ENCODE measurements at regions not wholly inside any gene's neighbourhood (a gene's known extent, or its start where the extent isn't known, plus 50 kb on each side); places are given as distances from the start of the nearest gene placed in this dataset.
A peak's percentile ranks its signal among the peaks of the same experiment; 100 is the strongest.

DNA sequence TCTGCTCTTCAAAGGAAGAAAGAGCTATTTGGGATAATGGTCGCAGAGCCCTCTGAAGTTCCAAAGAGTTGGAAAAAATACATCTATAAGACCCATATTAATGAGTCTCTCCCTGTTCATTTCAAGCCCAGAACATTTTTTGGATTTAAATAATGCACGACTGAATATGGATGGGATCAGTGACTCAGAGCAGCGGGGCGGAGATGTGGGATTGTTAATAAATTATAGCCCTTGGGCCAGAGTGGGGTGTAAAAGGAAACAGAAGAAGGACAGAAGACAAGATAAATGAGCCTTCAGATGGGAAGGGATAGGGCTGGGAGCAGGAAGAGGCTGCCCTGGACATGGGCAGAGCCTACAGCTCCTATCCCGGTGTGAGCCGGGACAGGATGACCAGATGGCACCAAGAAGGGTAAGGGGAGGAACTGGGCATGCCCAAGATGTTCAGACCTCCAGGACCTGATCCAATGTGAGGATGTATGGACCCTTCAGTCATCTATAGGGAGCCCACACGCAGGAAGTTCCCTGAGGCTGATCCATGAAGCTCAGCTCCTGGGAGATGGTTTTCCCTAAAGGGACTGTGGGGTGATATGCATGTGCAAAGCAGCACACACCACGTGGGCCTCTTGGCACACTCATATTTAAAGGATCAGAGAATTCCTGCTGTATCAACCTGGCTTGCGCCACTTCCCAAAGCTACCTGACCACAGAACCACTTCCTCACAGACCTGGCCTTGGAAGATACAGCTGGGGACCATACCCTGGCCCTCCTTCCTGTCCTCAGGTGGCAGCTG is 96.1 kb upstream of the PLXNA4 start:
- Histone ChIP-seq H3K36me3 (ENCODE audit: control insufficient read depth in 2 of 2, insufficient read depth in 2 of 2, low read length in 2 of 2) (no peaks in the 10 kb centered on the region), H3K4me1 (ENCODE audit: control insufficient read depth, insufficient read depth, low read length) (no peaks in the 10 kb centered on the region), H3K27ac (ENCODE audit: low read length) (no peak overlapping the region), H3K9ac (ENCODE audit: low read length in 2 of 2) (no peak overlapping the region), H3K9me3 (ENCODE audit: control insufficient read depth in 2 of 2, low read length in 2 of 2) (no peaks in the 10 kb centered on the region), H3K27me3 (ENCODE audit: control insufficient read depth in 1 of 2, insufficient read depth in 2 of 2, low read length in 2 of 2) (no peaks in the 10 kb centered on the region), H3K4me3 (ENCODE audit: low read length in 2 of 2) (no peak overlapping the region)

- H3K9me3 ChIP-seq (ENCODE audit: control insufficient read depth in 2 of 2, low read length in 2 of 2), result no peaks in the 10 kb centered on the region
Measured at GRCh38 chr7:132666774-132667172, 90.5 kb upstream of the PLXNA4 start.

GRCh38 chr7:132666071-132666773 is 90.0 kb upstream of the PLXNA4 start:
- H3K4me3 ChIP-seq (ENCODE audit: low read length in 2 of 2), result peak overlapping the region in 1 of 2 donors; percentile 3
- peaks cover 2% of the 10 kb centered on the region for H3K4me1 ChIP-seq (ENCODE audit: control insufficient read depth, insufficient read depth, low read length)
- H3K27me3 ChIP-seq (ENCODE audit: control insufficient read depth in 1 of 2, insufficient read depth in 2 of 2, low read length in 2 of 2), result no peaks in the 10 kb centered on the region
- H3K36me3 ChIP-seq (ENCODE audit: control insufficient read depth in 2 of 2, insufficient read depth in 2 of 2, low read length in 2 of 2), result no peaks in the 10 kb centered on the region
- no peak overlapping the region for H3K27ac ChIP-seq (ENCODE audit: low read length)
- H3K9me3 ChIP-seq (ENCODE audit: control insufficient read depth in 2 of 2, low read length in 2 of 2), result no peaks in the 10 kb centered on the region
- H3K9ac ChIP-seq (ENCODE audit: low read length in 2 of 2), result no peak overlapping the region

More at GRCh38 chr7:132666774-132667172, 90.5 kb upstream of the PLXNA4 start:
- no peak overlapping the region for H3K27ac ChIP-seq (ENCODE audit: low read length)
- H3K27me3 ChIP-seq (ENCODE audit: control insufficient read depth in 1 of 2, insufficient read depth in 2 of 2, low read length in 2 of 2), result no peaks in the 10 kb centered on the region
- H3K9ac ChIP-seq (ENCODE audit: low read length in 2 of 2), result no peak overlapping the region
- H3K4me1 ChIP-seq (ENCODE audit: control insufficient read depth, insufficient read depth, low read length), result peaks cover 2% of the 10 kb centered on the region
- peak overlapping the region in 1 of 2 donors; percentile 3 for H3K4me3 ChIP-seq (ENCODE audit: low read length in 2 of 2)
- no peaks in the 10 kb centered on the region for H3K36me3 ChIP-seq (ENCODE audit: control insufficient read depth in 2 of 2, insufficient read depth in 2 of 2, low read length in 2 of 2)

DNA sequence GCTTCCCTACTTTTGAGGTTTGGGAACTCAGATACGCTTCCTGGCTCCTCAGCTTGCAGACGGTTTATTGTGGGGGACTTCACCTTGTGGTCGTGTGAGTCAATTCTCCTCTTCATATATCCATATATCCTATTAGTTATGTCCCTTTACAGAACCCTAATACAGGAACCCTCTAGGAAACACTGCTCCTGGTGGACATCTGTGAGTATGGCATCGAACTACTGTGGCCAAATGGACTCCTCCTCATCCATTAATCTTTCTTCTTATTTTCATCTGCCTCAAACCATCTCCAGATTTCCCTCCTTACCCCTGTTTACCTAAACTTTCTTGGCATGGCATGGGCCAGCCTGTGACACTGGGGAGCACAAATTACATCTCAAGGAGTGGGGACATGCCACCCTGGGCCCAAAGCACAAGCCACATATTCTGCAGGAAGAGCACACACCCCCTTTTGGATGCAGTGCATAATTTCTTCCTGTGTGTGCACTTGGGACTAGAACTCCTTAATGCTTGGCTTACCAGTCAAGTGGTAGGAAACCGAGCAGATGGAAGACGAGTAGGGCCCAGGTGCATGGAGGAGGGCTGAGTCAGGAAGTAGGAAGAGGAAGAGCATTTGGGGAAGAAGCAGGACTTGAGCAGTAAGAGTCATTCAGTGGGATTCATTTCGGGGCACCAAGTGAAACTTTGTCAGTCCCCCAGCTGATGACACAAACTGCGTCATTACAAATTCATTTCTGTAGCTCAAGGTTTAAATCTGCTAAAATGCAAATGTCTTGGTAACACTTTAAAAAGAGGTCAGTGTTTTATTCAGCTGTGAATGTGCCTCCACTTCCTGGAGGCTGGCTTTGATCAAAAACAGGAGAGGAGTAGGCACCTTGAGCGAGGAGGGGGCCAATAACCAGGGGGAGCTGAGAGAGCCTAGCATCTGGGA is 80.8 kb upstream of the PLXNA4 start:
- Histone ChIP-seq H3K27me3 (ENCODE audit: control insufficient read depth in 1 of 2, insufficient read depth in 2 of 2, low read length in 2 of 2) (peaks cover 3 to 8% of the 10 kb centered on the region in 2 donors), H3K4me1 (ENCODE audit: control insufficient read depth, insufficient read depth, low read length) (no peaks in the 10 kb centered on the region), H3K27ac (ENCODE audit: low read length) (no peak overlapping the region), H3K4me3 (ENCODE audit: low read length in 2 of 2) (no peak overlapping the region), H3K36me3 (ENCODE audit: control insufficient read depth in 2 of 2, insufficient read depth in 2 of 2, low read length in 2 of 2) (no peaks in the 10 kb centered on the region), H3K9ac (ENCODE audit: low read length in 2 of 2) (no peak overlapping the region), H3K9me3 (ENCODE audit: control insufficient read depth in 2 of 2, low read length in 2 of 2) (no peaks in the 10 kb centered on the region)

DNA sequence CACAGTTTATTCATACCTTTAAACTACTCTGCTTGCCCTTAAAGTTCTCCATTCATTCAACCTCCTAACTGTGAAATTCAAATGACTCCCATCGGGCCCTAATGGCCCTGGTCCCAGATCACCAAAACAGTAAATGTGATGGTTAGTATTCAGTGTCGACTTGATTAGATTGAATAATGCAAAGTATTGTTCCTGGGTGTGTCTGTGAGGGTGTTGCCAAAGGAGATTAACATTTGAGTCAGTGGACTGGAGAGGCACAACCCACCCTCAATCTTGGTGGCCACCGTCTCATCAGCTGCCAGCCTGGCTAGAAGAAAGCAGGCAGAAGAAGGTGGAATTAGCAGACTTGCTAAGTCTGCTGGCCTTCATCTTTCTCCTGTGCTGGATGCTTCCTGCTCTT is 80.1 kb upstream of the PLXNA4 start:
- Histone ChIP-seq H3K4me1 (ENCODE audit: control insufficient read depth, insufficient read depth, low read length) (no peaks in the 10 kb centered on the region), H3K9me3 (ENCODE audit: control insufficient read depth in 2 of 2, low read length in 2 of 2) (no peaks in the 10 kb centered on the region), H3K9ac (ENCODE audit: low read length in 2 of 2) (no peak overlapping the region), H3K27me3 (ENCODE audit: control insufficient read depth in 1 of 2, insufficient read depth in 2 of 2, low read length in 2 of 2) (peaks cover 3 to 8% of the 10 kb centered on the region in 2 donors), H3K36me3 (ENCODE audit: control insufficient read depth in 2 of 2, insufficient read depth in 2 of 2, low read length in 2 of 2) (no peaks in the 10 kb centered on the region), H3K27ac (ENCODE audit: low read length) (no peak overlapping the region), H3K4me3 (ENCODE audit: low read length in 2 of 2) (no peak overlapping the region)

GRCh38 chr7:132655131-132655727 is 79.0 kb upstream of the PLXNA4 start:
- Histone ChIP-seq H3K4me1 (ENCODE audit: control insufficient read depth, insufficient read depth, low read length) (no peaks in the 10 kb centered on the region), H3K27me3 (ENCODE audit: control insufficient read depth in 1 of 2, insufficient read depth in 2 of 2, low read length in 2 of 2) (peaks cover 3 to 8% of the 10 kb centered on the region in 2 donors), H3K9ac (ENCODE audit: low read length in 2 of 2) (no peak overlapping the region), H3K36me3 (ENCODE audit: control insufficient read depth in 2 of 2, insufficient read depth in 2 of 2, low read length in 2 of 2) (no peaks in the 10 kb centered on the region), H3K9me3 (ENCODE audit: control insufficient read depth in 2 of 2, low read length in 2 of 2) (no peaks in the 10 kb centered on the region), H3K27ac (ENCODE audit: low read length) (no peak overlapping the region), H3K4me3 (ENCODE audit: low read length in 2 of 2) (peak overlapping the region; percentile 24 to 25)

DNA sequence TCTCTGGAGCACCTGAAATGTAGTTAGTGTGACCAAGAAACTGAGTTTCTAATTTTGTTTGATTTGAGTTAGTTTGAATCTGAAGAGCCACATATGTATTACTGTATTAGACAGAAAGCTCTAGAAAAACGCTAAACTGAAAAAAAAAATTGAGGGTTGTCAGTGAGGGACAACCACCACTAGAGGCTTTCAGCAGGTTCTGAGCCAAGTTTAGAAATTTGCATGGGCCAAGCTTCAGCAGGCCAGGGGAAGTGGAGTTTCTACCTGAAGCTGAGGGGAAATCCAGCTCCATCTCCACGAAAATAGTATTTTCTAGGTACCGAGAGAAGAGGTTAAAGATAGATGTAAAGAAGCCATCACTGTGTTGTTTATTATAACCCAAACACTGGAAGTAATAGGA is 77.9 kb upstream of the PLXNA4 start:
- Histone ChIP-seq H3K9me3 (ENCODE audit: control insufficient read depth in 2 of 2, low read length in 2 of 2) (no peaks in the 10 kb centered on the region), H3K36me3 (ENCODE audit: control insufficient read depth in 2 of 2, insufficient read depth in 2 of 2, low read length in 2 of 2) (no peaks in the 10 kb centered on the region), H3K27me3 (ENCODE audit: control insufficient read depth in 1 of 2, insufficient read depth in 2 of 2, low read length in 2 of 2) (peaks cover 3 to 8% of the 10 kb centered on the region in 2 donors), H3K4me3 (ENCODE audit: low read length in 2 of 2) (no peak overlapping the region), H3K4me1 (ENCODE audit: control insufficient read depth, insufficient read depth, low read length) (no peaks in the 10 kb centered on the region), H3K9ac (ENCODE audit: low read length in 2 of 2) (no peak overlapping the region), H3K27ac (ENCODE audit: low read length) (no peak overlapping the region)

DNA sequence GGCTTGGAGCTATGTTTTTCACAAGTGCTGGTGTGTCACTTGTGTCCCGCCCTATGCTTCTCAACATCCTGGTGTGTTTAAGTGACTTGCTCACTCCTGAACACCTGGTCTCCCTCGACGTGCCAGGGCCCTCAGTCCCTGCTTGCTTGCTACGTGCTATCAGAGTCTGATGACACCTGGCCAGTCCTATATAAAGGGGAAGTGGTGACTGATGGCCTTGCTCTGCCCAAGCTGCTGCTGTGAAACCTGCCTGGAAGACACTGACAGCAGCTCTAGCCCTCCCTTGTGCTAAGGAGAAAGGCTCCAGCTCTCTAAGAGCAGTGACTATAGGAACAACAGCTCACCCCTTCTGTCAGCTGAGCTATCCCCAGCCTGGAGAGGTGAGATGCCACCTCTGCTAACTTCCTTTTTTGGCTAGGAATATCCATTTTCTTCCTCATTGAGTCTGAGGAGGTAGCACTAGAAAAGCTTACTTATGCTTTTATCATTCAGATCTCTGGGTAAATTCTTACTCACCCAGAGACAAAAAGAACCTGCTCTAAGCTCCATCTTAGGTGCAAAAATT is 77.2 kb upstream of the PLXNA4 start:
- Histone ChIP-seq H3K36me3 (ENCODE audit: control insufficient read depth in 2 of 2, insufficient read depth in 2 of 2, low read length in 2 of 2) (no peaks in the 10 kb centered on the region), H3K9ac (ENCODE audit: low read length in 2 of 2) (no peak overlapping the region), H3K9me3 (ENCODE audit: control insufficient read depth in 2 of 2, low read length in 2 of 2) (no peaks in the 10 kb centered on the region), H3K27me3 (ENCODE audit: control insufficient read depth in 1 of 2, insufficient read depth in 2 of 2, low read length in 2 of 2) (peaks cover 3 to 8% of the 10 kb centered on the region in 2 donors), H3K4me3 (ENCODE audit: low read length in 2 of 2) (no peak overlapping the region), H3K27ac (ENCODE audit: low read length) (no peak overlapping the region), H3K4me1 (ENCODE audit: control insufficient read depth, insufficient read depth, low read length) (no peaks in the 10 kb centered on the region)

DNA sequence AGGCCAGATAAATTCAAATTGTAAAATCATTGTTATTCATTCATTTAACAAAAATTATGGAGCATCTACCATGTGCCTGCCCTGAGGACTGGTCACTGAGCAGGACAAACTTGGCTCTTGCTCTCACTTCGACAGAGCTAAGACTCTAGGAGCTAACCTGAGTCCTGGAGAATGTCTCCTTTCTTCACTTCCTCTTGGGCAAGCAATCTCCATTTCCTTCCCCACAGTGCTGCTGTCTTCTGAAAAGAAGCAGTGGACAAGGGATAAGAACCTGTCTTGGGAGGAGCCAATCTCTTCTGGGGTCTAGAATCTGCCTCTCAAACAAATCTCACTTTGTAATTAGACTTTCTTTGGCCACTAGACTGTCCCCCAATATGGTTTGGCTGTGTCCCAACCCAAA is 76.2 kb upstream of the PLXNA4 start:
- Histone ChIP-seq H3K9ac (ENCODE audit: low read length in 2 of 2) (no peak overlapping the region), H3K27me3 (ENCODE audit: control insufficient read depth in 1 of 2, insufficient read depth in 2 of 2, low read length in 2 of 2) (peaks cover 3 to 8% of the 10 kb centered on the region in 2 donors), H3K9me3 (ENCODE audit: control insufficient read depth in 2 of 2, low read length in 2 of 2) (no peaks in the 10 kb centered on the region), H3K4me3 (ENCODE audit: low read length in 2 of 2) (no peak overlapping the region), H3K4me1 (ENCODE audit: control insufficient read depth, insufficient read depth, low read length) (no peaks in the 10 kb centered on the region), H3K36me3 (ENCODE audit: control insufficient read depth in 2 of 2, insufficient read depth in 2 of 2, low read length in 2 of 2) (no peaks in the 10 kb centered on the region), H3K27ac (ENCODE audit: low read length) (no peak overlapping the region)

GRCh38 chr7:132650498-132650897 is 74.2 kb upstream of the PLXNA4 start:
- no peaks in the 10 kb centered on the region for H3K9me3 ChIP-seq (ENCODE audit: control insufficient read depth in 2 of 2, low read length in 2 of 2)
- H3K27ac ChIP-seq (ENCODE audit: low read length), result no peak overlapping the region
- no peak overlapping the region for H3K9ac ChIP-seq (ENCODE audit: low read length in 2 of 2)

More at GRCh38 chr7:132650498-132650897, 74.2 kb upstream of the PLXNA4 start:
- H3K27me3 ChIP-seq (ENCODE audit: control insufficient read depth in 1 of 2, insufficient read depth in 2 of 2, low read length in 2 of 2), result peaks cover 3 to 8% of the 10 kb centered on the region in 2 donors
- H3K4me3 ChIP-seq (ENCODE audit: low read length in 2 of 2), result no peak overlapping the region
- H3K36me3 ChIP-seq (ENCODE audit: control insufficient read depth in 2 of 2, insufficient read depth in 2 of 2, low read length in 2 of 2), result no peaks in the 10 kb centered on the region
- H3K4me1 ChIP-seq (ENCODE audit: control insufficient read depth, insufficient read depth, low read length), result no peaks in the 10 kb centered on the region

All from stomach smooth muscle (tissue), 2 donors.